Fibroblast of mammary gland (primary cell): ENCODE measurements at regions not wholly inside any gene's neighbourhood (a gene's known extent, or its start where the extent isn't known, plus 50 kb on each side); places are given as distances from the start of the nearest gene placed in this dataset.

Experiments
- DNase-seq: peaks from one replicate; pipeline ENCODE4 v3.0.0-alpha.2; 2010; ENCODE audit warnings: low read depth
- H3K4me3 ChIP-seq: 2 replicates; pipeline ENCODE4 v1.5.1; 2011; ENCODE audit warnings: low read depth, mild to moderate bottlenecking, low read length, moderate library complexity; ENCODE audit not compliant: control insufficient read depth
- TF ChIP-seq, protein P1 (sequence below): conservative IDR thresholded peaks from 2 replicates; pipeline ENCODE4 v1.5.1; 2011; ENCODE audit warnings: low read depth, low read length, inconsistent platforms; ENCODE audit not compliant: control insufficient read depth, insufficient read depth

- TF ChIP-seq, protein P1, sequence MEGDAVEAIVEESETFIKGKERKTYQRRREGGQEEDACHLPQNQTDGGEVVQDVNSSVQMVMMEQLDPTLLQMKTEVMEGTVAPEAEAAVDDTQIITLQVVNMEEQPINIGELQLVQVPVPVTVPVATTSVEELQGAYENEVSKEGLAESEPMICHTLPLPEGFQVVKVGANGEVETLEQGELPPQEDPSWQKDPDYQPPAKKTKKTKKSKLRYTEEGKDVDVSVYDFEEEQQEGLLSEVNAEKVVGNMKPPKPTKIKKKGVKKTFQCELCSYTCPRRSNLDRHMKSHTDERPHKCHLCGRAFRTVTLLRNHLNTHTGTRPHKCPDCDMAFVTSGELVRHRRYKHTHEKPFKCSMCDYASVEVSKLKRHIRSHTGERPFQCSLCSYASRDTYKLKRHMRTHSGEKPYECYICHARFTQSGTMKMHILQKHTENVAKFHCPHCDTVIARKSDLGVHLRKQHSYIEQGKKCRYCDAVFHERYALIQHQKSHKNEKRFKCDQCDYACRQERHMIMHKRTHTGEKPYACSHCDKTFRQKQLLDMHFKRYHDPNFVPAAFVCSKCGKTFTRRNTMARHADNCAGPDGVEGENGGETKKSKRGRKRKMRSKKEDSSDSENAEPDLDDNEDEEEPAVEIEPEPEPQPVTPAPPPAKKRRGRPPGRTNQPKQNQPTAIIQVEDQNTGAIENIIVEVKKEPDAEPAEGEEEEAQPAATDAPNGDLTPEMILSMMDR: no peak
- no peak for DNase-seq
- H3K4me3 ChIP-seq: no peak overlapping the region
Observed at GRCh38 chr11:19480540-19480939, 232.1 kb upstream of the NAV2 start.

DNA sequence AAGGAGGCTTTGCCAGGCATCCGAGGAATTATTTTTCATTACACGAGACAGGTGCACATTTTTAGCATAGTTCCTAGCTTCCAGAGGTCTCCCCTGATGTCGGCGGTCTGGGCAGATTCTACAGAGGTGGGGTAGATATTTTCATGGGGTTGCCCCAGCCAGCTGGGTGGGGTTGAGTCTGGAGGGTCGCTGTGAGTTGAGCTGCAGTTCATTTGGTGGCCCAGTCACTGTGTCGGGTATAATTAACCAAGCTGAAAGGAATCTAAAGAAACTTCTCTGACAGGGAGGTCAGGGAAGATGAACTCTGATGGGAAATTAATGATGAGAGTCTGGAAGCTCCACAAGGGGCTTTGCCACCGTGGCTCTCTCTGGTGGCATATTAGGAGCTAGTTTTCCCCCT, 233.7 kb upstream of the NAV2 start:
- TF ChIP-seq, protein P1: no peak
- no peak for DNase-seq

DNA sequence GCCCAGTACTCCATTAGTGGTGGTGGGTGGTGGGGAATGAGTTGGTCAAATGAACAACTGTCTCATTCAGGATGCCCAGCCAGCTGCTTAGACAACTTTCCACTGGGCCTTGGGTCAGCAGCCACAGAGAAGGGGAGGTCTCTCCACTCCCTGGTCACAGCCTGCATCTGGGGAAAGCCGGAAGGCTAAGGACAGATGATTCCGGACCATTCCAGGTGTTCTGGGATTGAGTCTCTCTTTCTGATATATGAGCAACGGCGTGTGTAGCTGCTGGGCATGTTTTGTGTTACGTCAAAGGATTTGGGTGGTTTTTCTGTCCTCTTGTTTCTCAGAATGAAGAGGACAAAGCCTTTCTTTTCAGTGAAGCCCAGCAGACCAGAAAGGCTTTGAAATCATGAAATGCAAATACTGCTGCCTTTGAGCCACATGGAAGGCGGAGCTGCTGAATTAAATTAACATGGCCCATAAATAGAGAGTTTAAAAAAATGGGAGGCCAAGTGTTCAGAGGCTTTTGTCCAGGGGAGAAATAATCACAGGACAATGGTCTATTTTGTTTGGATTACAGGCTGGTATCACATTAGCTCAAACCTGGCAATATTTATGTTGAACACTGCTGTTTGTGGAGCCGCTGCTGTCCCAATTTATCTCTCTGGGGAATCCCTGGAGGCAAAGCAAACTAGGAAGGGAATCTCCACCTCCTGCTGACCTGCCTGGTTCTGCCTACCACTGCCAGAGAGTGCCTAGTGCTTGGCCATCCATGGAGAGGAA, 234.4 kb upstream of the E2F8 start:
- no peak for DNase-seq
- TF ChIP-seq, protein P1: no peak
- no peak overlapping the region for H3K4me3 ChIP-seq

More for the DNA sequence above, 233.7 kb upstream of the NAV2 start:
- no peak overlapping the region for H3K4me3 ChIP-seq

DNA sequence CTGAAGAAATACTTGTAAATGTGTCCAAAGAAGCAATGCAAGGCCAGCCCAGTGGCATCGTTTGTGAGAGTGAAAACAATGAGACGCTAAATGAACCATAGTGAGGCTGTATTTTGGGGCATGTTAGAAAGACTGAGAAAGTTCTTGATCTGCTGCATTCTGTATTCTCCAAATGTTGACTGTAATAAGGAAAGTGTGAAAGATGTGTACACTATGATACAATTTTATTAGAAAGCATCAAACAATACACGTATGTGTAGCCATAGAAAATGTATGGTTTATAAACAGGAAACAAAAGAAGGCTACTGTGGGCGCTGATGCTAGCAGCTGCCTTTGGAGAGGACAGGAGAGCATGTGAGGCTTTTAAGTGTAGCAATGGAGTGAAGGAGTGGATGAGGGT, 233.5 kb upstream of the E2F8 start:
- no peak overlapping the region for H3K4me3 ChIP-seq
- DNase-seq: no peak
- TF ChIP-seq, protein P1: no peak

DNA sequence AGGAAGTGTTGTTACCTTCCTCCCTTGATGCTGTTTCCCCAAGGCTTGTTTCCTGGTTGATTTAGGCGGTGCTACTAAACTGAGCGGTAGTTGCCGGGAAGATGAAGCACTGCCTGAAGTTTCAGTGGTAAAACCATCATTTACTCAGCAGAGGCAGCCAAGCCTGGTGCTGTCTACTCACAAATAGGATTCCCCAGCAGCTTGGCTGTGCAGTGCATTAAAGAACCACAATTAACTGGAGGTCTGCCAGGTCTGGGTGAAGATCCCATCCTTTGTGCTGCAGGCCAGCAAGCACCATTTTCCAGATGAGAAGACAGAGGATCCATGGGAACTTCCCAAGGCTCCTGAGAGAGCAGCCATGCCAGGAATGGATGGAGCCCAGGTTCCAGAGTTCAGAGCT, 231.9 kb upstream of the E2F8 start:
- TF ChIP-seq, protein P1: no peak
- H3K4me3 ChIP-seq: no peak overlapping the region
- peak; percentile 62 for DNase-seq

GRCh38 chr11:19467904-19468303, 227.2 kb upstream of the E2F8 start:
- DNase-seq: peak; percentile 65
- H3K4me3 ChIP-seq: no peak overlapping the region
- TF ChIP-seq, protein P1: no peak

DNA sequence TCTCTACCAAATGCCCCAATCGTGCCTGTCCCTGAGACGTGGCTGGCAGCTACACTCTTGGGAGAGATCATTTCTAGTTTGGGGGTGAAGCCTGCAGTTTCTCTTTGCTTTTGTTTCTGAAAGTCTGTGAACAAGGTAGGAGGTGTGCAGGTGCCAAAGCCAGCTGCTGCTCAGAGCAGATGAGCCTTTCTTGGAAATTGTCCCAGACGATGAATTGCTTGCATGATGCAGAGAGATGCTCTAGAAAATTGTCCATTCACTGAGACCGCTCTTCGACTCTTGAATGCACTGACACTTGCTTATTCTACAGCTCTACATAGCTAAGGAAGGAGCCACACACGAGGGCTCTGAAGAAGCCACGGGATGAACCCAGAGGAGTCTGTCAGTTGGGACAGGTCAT, 225.6 kb upstream of the E2F8 start:
- no peak for DNase-seq
- TF ChIP-seq, protein P1: no peak
- no peak overlapping the region for H3K4me3 ChIP-seq
